ENCODE measurements at regions not wholly inside any gene's neighbourhood (a gene's known extent, or its start where the extent isn't known, plus 50 kb on each side); places are given as distances from the start of the nearest gene placed in this dataset.

- TF ChIP-seq CTCF (IDR thresholded peaks at IDR 0.05) (no peak), EZH2 (IDR thresholded peaks at IDR 0.05; ENCODE audit: borderline replicate concordance, insufficient read depth, low read depth, low read length, poor library complexity, severe bottlenecking) (no peak)
These were observed 161.5 kb downstream of the ARRDC4 start for GRCh38 chr15:98121957-98122356.
